A673 (cell line): ENCODE measurements at regions not wholly inside any gene's neighbourhood (a gene's known extent, or its start where the extent isn't known, plus 50 kb on each side); places are given as distances from the start of the nearest gene placed in this dataset.
A peak's percentile ranks its signal among the peaks of the same experiment; 100 is the strongest.

Source experiments
- BruUV-seq: library from RNA; stranded (reverse); fragments of 400-500 nt; replicated peaks from 2 replicates; lab custom pipeline; 2021; lab: Mats Ljungman, UMichigan
- CTCF ChIA-PET: fragments of 300-600 bp; sonication (Branson Sonifier 250); formaldehyde crosslinking; loops from one replicate; lab custom pipeline; 2022; ENCODE audit warnings: antibody characterized with exemption; lab: Charles Lee
- POLR2A ChIA-PET: fragments of 300-600 bp; sonication (Branson Sonifier 250); formaldehyde crosslinking; loops from one replicate; lab custom pipeline; 2022; ENCODE audit warnings: antibody characterized with exemption; ENCODE audit not compliant: low non-redundant PET; lab: Charles Lee
- DNase-seq: peaks from one replicate; pipeline ENCODE4 v3.0.0-alpha.2; 2015; ENCODE audit warnings: low spot score
- H3K27ac ChIP-seq: fragments of 200-600 bp; sonication (generic); 2 replicates; pipeline ENCODE4 v1.5.1; 2016; ENCODE audit warnings: mixed run types, low read depth, mild to moderate bottlenecking, mixed read lengths, antibody characterized with exemption, low read length; ENCODE audit not compliant: poor library complexity, severe bottlenecking
- H3K27me3 ChIP-seq: fragments of 200-600 bp; sonication (generic); replicated peaks from 2 replicates; pipeline ENCODE4 v1.6.1; 2017; ENCODE audit warnings: mixed run types, low read depth, mild to moderate bottlenecking, mixed read lengths, antibody characterized with exemption, low read length; ENCODE audit not compliant: insufficient read depth, poor library complexity
- H3K36me3 ChIP-seq: fragments of 200-600 bp; sonication (generic); 2 replicates; pipeline ENCODE4 v1.6.1; 2016; ENCODE audit warnings: mixed run types, mild to moderate bottlenecking, mixed read lengths, antibody characterized with exemption, low read length; ENCODE audit not compliant: insufficient read depth, poor library complexity, severe bottlenecking
- H3K4me1 ChIP-seq: fragments of 200-600 bp; sonication (generic); 2 replicates; pipeline ENCODE4 v1.6.1; 2017; ENCODE audit warnings: mixed run types, mild to moderate bottlenecking, mixed read lengths, antibody characterized with exemption, low read length; ENCODE audit not compliant: insufficient read depth, poor library complexity, severe bottlenecking
- H3K4me3 ChIP-seq: fragments of 200-600 bp; sonication (generic); 2 replicates; pipeline ENCODE4 v1.5.1; 2016; ENCODE audit warnings: low read depth, mixed run types, mild to moderate bottlenecking, mixed read lengths, low read length; ENCODE audit not compliant: poor library complexity, severe bottlenecking
- H3K9me3 ChIP-seq: fragments of 200-600 bp; sonication (generic); 2 replicates; pipeline ENCODE4 v1.6.1; 2016; ENCODE audit warnings: mixed run types, low read depth, mild to moderate bottlenecking, mixed read lengths, antibody characterized with exemption, low read length; ENCODE audit not compliant: poor library complexity, severe bottlenecking
- EZH2 ChIP-seq: fragments of 200-600 bp; sonication (generic); IDR thresholded peaks from 2 replicates; pipeline ENCODE4 v1.6.1; 2017; ENCODE audit warnings: borderline replicate concordance, low read depth, mild to moderate bottlenecking, mixed read lengths, antibody characterized with exemption, low read length; ENCODE audit not compliant: poor library complexity, severe bottlenecking
- intact Hi-C: fragments of 100-400 bp; cut with micrococcal nuclease; formaldehyde crosslinking; loops from one replicate; pipeline ENCODE4 v1.10.0; 2022; ENCODE audit not compliant: unreplicated experiment
- TF ChIP-seq, protein P1 (sequence below): fragments of 300-800, 200-600 bp; sonication (generic); conservative IDR thresholded peaks from 2 replicates; pipeline ENCODE4 v1.5.1; 2017; ENCODE audit warnings: low read depth, mild to moderate bottlenecking, antibody characterized with exemption, low read length, moderate library complexity, mixed read lengths

DNA sequence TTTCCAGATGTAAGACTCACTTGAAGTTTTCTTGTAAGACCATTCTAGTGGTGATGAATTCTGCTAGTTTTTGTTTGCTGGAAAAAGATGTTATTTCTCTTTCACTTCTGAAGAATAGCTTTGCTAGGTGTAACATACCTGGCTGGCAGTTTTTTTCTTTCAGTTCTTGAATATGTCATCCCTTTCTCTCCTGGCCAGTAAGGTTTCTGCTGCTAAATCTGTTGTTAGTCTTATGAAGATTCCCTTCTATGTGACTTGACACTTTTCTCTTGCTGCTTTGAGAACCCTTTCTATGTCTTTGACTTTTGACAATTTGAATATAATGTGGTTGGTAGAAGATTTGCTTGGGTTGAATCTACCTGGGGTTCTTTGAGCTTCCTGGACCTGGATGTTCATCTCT is 314.7 kb upstream of the NOX3 start:
- CTCF ChIA-PET: no interaction called here
- no peak overlapping the region for H3K4me3 ChIP-seq
- peaks cover 15% of the 10 kb centered on the region for H3K9me3 ChIP-seq
- BruUV-seq: no TSS peak
- no peaks in the 10 kb centered on the region for H3K36me3 ChIP-seq
- no peak for TF ChIP-seq EZH2
- TF ChIP-seq, protein P1, sequence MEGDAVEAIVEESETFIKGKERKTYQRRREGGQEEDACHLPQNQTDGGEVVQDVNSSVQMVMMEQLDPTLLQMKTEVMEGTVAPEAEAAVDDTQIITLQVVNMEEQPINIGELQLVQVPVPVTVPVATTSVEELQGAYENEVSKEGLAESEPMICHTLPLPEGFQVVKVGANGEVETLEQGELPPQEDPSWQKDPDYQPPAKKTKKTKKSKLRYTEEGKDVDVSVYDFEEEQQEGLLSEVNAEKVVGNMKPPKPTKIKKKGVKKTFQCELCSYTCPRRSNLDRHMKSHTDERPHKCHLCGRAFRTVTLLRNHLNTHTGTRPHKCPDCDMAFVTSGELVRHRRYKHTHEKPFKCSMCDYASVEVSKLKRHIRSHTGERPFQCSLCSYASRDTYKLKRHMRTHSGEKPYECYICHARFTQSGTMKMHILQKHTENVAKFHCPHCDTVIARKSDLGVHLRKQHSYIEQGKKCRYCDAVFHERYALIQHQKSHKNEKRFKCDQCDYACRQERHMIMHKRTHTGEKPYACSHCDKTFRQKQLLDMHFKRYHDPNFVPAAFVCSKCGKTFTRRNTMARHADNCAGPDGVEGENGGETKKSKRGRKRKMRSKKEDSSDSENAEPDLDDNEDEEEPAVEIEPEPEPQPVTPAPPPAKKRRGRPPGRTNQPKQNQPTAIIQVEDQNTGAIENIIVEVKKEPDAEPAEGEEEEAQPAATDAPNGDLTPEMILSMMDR: no peak
- intact Hi-C loops: no loop called here
- POLR2A ChIA-PET: no interaction called here
- no peak for DNase-seq
- no peaks in the 10 kb centered on the region for H3K27me3 ChIP-seq
- H3K4me1 ChIP-seq: peaks cover 11% of the 10 kb centered on the region
- H3K27ac ChIP-seq: no peak overlapping the region

DNA sequence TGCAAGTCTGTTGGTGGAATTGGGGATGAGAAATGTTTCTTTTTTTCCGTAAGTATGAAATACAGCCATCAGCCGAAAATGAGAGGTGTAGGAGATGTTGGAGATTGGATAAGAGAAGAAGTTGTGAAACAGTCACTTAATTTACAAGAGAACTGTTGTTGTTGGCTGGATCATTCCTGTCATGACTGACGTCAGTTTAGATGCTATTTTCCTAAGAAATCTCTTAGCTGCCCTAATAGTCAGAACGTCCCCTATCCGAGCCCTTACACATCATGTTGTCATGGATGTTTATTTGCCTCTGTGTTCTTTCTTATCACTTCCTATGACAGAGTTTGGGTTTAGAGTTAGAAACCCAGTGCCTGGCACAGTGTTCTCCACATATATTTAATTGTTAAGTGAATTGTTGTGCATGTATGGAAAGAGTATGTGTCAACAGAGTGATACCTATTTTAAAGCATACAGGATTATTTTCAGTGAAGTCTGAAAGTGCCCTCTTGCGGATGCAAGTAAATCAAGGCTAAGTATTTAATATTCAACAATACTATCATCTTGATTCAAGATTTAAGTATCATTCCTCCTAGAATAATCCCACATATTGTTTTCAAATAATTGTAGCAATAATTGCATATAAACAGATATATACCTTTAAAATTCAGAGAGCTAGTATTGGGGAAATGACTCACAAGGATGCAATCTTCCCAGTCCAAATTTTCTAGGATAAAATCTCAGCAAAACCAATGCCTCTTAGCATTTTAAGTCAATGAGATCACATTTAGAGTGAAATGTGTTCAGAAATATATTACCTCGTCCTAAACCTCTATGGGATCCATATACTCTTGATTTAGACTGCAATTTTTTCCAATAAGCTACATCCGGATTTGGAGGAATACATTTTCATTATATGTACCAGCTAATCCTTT is 309.9 kb upstream of the NOX3 start:
- Histone ChIP-seq H3K27me3 (no peaks in the 10 kb centered on the region), H3K4me1 (peaks cover 15% of the 10 kb centered on the region), H3K27ac (peak overlapping the region; percentile 51), H3K9me3 (peaks cover 9% of the 10 kb centered on the region), H3K36me3 (no peaks in the 10 kb centered on the region), H3K4me3 (no peak overlapping the region)
- no peak for TF ChIP-seq EZH2
- TF ChIP-seq, protein P1: peak; percentile 33; the same call in 1 of the 2 replicates
- intact Hi-C loops: no loop called here
- ChIA-PET CTCF (no interaction called here), POLR2A (no interaction called here)
- BruUV-seq: TSS peak; percentile 58
- peak; percentile 57 for DNase-seq

DNA sequence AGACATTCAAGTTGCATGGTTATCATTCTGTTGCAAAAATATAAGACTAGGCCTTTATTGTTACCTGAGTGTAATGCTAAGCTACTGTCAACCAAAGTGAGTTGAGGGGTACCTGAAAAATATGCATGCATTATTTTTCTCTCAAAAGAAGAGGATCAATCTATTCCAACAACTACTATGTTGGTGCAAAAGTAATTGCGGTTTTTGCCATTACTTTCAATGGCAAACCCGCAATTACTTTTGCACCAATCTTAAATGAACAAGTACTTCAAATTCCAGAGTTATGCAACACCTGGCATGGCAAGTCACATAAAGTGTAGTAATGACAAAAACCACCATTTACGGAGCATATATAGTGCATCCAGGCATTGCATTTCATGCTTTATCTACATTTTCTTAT is 307.0 kb upstream of the NOX3 start:
- Histone ChIP-seq H3K36me3 (no peaks in the 10 kb centered on the region), H3K4me3 (no peak overlapping the region), H3K27ac (no peak overlapping the region), H3K9me3 (no peaks in the 10 kb centered on the region), H3K27me3 (no peaks in the 10 kb centered on the region), H3K4me1 (peaks cover 15% of the 10 kb centered on the region)
- TF ChIP-seq, protein P1: no peak
- no peak for TF ChIP-seq EZH2
- DNase-seq: no peak
- CTCF ChIA-PET: no interaction called here
- no TSS peak for BruUV-seq
- intact Hi-C loops: no loop called here
- POLR2A ChIA-PET: no interaction called here
